ENCODE measurements at regions not wholly inside any gene's neighbourhood (a gene's known extent, or its start where the extent isn't known, plus 50 kb on each side); places are given as distances from the start of the nearest gene placed in this dataset.

DNA sequence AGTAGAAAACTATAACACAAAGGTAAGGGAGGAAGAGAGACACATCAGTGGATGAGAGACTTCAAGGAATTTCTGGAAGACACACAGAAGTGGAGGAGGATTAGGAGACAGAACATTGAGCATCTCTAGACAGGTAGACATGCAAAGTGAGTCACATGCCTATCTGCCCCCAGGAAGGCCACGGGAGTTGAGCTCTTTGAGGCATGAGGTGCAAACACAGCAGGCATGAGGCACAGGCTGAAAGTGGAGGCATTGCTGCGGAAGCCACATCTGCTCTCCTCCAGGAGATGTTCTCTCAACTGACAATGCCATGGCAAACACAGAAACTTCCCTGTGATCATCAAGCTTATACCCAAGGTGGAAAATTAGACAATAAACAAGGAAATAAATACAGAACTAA lies 481.6 kb upstream of the MYT1L start:
- Mint-ChIP-seq H3K27me3 (no peaks in the 10 kb centered on the region), H3K36me3 (ENCODE audit: low read depth) (no peaks in the 10 kb centered on the region), H3K9me3 (peaks cover 8% of the 10 kb centered on the region), H3K27ac (no peak overlapping the region), H3K4me1 (no peaks in the 10 kb centered on the region), H3K4me3 (no peak overlapping the region)
- intact Hi-C loops (cut with micrococcal nuclease) = no loop called here
- DNase-seq = no peak

GRCh38 chr2:2812117-2812516 lies 481.0 kb upstream of the MYT1L start:
- Mint-ChIP-seq H3K4me1 (no peaks in the 10 kb centered on the region), H3K27ac (no peak overlapping the region), H3K36me3 (ENCODE audit: low read depth) (no peaks in the 10 kb centered on the region), H3K27me3 (no peaks in the 10 kb centered on the region), H3K4me3 (no peak overlapping the region), H3K9me3 (peaks cover 8% of the 10 kb centered on the region)
- no peak for DNase-seq
- intact Hi-C loops (cut with micrococcal nuclease) = no loop called here

- H3K36me3 Mint-ChIP-seq (ENCODE audit: low read depth) = no peaks in the 10 kb centered on the region
- intact Hi-C loops (cut with micrococcal nuclease) = no loop called here
- no peak for DNase-seq
- H3K27ac Mint-ChIP-seq = no peak overlapping the region
- no peaks in the 10 kb centered on the region for H3K27me3 Mint-ChIP-seq
- no peak overlapping the region for H3K4me3 Mint-ChIP-seq
- no peaks in the 10 kb centered on the region for H3K4me1 Mint-ChIP-seq
- peaks cover 8% of the 10 kb centered on the region for H3K9me3 Mint-ChIP-seq
These were observed 479.4 kb upstream of the MYT1L start for GRCh38 chr2:2810504-2810903.

- Mint-ChIP-seq H3K9me3 (peaks cover 8% of the 10 kb centered on the region), H3K4me1 (no peaks in the 10 kb centered on the region)
- DNase-seq = no peak
These were observed 478.7 kb upstream of the MYT1L start for GRCh38 chr2:2809771-2810170.

GRCh38 chr2:2808551-2809058 lies 477.5 kb upstream of the MYT1L start:
- no peak for DNase-seq
- Mint-ChIP-seq H3K4me3 (no peak overlapping the region), H3K36me3 (ENCODE audit: low read depth) (no peaks in the 10 kb centered on the region), H3K9me3 (peaks cover 8% of the 10 kb centered on the region), H3K27me3 (no peaks in the 10 kb centered on the region), H3K4me1 (no peaks in the 10 kb centered on the region), H3K27ac (no peak overlapping the region)
- intact Hi-C loops (cut with micrococcal nuclease) = no loop called here

More at GRCh38 chr2:2809771-2810170, 478.7 kb upstream of the MYT1L start:
- Mint-ChIP-seq H3K4me3 (no peak overlapping the region), H3K36me3 (ENCODE audit: low read depth) (no peaks in the 10 kb centered on the region), H3K27me3 (no peaks in the 10 kb centered on the region), H3K27ac (no peak overlapping the region)
- intact Hi-C loops (cut with micrococcal nuclease) = no loop called here

DNA sequence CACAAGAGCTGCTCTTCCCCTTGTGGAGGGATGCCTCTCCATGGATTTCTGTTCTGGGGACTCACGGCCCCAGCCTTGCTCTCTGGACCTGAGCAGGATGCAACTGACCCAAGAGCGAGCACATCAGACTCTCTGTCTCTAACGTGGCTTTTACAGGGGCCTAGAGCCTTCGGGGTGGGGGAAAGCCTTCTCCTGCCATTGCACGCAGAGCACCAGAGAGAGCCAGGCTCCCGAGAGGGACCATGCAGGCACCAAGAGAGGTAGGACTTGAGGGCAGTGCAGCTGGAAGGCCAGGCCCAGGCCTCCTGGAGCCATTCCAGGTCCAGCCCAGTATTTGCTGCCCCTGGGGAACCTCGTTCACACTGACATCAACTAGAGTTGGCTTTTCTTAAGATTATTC lies 475.6 kb upstream of the MYT1L start:
- Mint-ChIP-seq H3K9me3 (peaks cover 6% of the 10 kb centered on the region), H3K27ac (no peak overlapping the region), H3K36me3 (ENCODE audit: low read depth) (no peaks in the 10 kb centered on the region), H3K4me3 (no peak overlapping the region), H3K4me1 (no peaks in the 10 kb centered on the region), H3K27me3 (no peaks in the 10 kb centered on the region)
- intact Hi-C loops (cut with micrococcal nuclease) = no loop called here
- no peak for DNase-seq

GRCh38 chr2:2805263-2805662 lies 474.2 kb upstream of the MYT1L start:
- no peak for DNase-seq
- H3K36me3 Mint-ChIP-seq (ENCODE audit: low read depth) = no peaks in the 10 kb centered on the region
- H3K9me3 Mint-ChIP-seq = peaks cover 4% of the 10 kb centered on the region
- intact Hi-C loops (cut with micrococcal nuclease) = no loop called here
- no peak overlapping the region for H3K4me3 Mint-ChIP-seq
- H3K4me1 Mint-ChIP-seq = no peaks in the 10 kb centered on the region
- H3K27me3 Mint-ChIP-seq = no peaks in the 10 kb centered on the region
- no peak overlapping the region for H3K27ac Mint-ChIP-seq

GRCh38 chr2:2804528-2804927 lies 473.5 kb upstream of the MYT1L start:
- peaks cover 4% of the 10 kb centered on the region for H3K9me3 Mint-ChIP-seq
- no peaks in the 10 kb centered on the region for H3K4me1 Mint-ChIP-seq
- intact Hi-C loops (cut with micrococcal nuclease) = no loop called here
- no peak overlapping the region for H3K4me3 Mint-ChIP-seq
- H3K27me3 Mint-ChIP-seq = no peaks in the 10 kb centered on the region
- no peak overlapping the region for H3K27ac Mint-ChIP-seq
- no peak for DNase-seq
- H3K36me3 Mint-ChIP-seq (ENCODE audit: low read depth) = no peaks in the 10 kb centered on the region

DNA sequence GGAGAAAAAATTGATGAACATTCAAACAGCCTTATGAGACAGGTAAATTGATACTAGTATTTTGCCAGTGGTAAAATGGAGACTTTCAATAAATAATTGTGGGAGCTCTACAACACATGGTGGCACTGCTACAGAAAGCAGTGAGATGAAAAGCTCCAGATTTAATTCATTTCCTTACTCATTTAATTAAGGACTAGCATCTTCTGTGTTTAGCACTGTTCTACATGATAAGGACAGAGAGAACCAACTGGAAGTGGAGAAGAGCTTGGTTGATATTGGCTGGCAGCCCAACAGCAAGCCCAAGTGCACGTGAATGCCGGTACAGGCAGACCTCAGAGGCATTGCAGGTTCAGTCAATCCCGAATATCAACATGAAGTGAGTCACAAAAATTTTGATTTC lies 470.4 kb upstream of the MYT1L start:
- H3K36me3 Mint-ChIP-seq (ENCODE audit: low read depth) = no peaks in the 10 kb centered on the region

DNA sequence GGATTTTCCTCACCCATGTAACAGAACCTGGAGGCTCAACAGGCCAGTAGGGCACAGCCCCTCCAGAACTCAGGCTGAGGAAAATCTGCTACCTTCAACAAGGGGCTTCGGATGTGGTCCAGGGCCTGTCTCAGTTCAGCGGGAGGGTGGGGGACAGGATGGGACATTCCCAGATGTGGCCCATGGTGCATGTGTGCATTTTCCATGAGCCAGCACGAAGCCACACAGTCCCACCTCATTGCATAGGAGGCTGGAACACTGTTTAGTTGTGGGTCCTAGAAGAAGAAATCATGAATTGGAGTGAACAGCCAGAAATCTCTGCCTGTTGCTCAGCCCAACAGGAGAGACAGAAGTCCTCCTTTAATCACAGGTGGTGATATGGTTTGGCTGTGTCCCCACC lies 469.6 kb upstream of the MYT1L start:
- Mint-ChIP-seq H3K27me3 (no peaks in the 10 kb centered on the region), H3K9me3 (peaks cover 4% of the 10 kb centered on the region), H3K27ac (no peak overlapping the region), H3K4me3 (no peak overlapping the region), H3K4me1 (no peaks in the 10 kb centered on the region), H3K36me3 (ENCODE audit: low read depth) (no peaks in the 10 kb centered on the region)
- intact Hi-C loops (cut with micrococcal nuclease) = no loop called here
- no peak for DNase-seq

More for the DNA sequence above, 470.4 kb upstream of the MYT1L start:
- no peaks in the 10 kb centered on the region for H3K4me1 Mint-ChIP-seq
- DNase-seq = no peak
- no peak overlapping the region for H3K4me3 Mint-ChIP-seq
- peaks cover 4% of the 10 kb centered on the region for H3K9me3 Mint-ChIP-seq
- H3K27me3 Mint-ChIP-seq = no peaks in the 10 kb centered on the region
- intact Hi-C loops (cut with micrococcal nuclease) = no loop called here
- H3K27ac Mint-ChIP-seq = no peak overlapping the region

DNA sequence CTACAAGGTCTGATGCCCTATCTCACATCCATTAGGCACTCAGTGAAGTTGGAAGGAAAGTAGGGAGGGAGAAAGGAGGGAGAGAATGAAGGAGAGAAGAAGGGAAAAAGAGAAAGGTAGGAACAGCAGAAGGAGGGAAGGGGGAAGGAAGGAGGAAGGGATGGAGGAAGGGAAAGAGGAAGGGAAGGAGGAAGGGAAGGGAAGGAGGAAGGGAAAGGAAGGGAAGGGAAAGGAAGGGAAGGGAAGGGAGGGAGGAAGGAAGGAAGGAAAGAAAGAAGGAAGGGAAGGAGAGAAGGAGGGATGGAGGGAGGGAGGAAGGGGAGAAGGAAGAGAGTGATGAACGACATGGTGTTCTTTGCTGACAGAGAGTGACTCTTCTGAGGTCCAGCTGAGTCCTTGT lies 468.9 kb upstream of the MYT1L start:
- H3K36me3 Mint-ChIP-seq (ENCODE audit: low read depth) = no peaks in the 10 kb centered on the region
- no peaks in the 10 kb centered on the region for H3K27me3 Mint-ChIP-seq
- intact Hi-C loops (cut with micrococcal nuclease) = no loop called here
- H3K4me1 Mint-ChIP-seq = no peaks in the 10 kb centered on the region
- peaks cover 4% of the 10 kb centered on the region for H3K9me3 Mint-ChIP-seq
- DNase-seq = no peak
- no peak overlapping the region for H3K27ac Mint-ChIP-seq
- no peak overlapping the region for H3K4me3 Mint-ChIP-seq

DNA sequence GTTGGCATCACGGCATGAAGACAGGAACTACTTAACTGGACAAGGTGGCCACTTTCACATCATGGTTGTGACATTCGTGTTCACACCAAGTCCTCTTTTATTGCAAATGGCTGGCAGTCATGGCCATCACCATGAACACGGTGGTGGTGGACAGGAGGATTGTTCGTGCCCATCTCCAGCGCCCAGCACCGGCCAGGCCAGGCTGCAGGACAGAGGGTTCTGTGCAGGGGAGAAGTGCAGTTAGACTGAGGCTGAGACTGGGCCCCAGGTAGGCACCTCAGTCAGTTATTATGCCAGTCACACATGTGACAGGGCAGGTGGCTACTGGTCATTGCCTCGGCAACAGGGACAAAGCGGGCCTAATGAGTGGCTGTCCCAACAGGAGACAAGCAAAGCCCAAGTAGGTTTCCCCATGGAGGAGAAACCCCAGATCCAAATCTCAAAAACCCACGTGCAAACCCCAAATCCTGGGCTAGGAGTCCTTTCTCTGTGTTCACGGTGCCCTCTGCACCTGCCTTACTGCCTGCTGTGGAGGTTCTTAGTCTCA lies 468.1 kb upstream of the MYT1L start:
- DNase-seq = no peak
- Mint-ChIP-seq H3K36me3 (ENCODE audit: low read depth) (no peaks in the 10 kb centered on the region), H3K4me1 (no peaks in the 10 kb centered on the region), H3K4me3 (no peak overlapping the region), H3K9me3 (peaks cover 4% of the 10 kb centered on the region), H3K27me3 (no peaks in the 10 kb centered on the region), H3K27ac (no peak overlapping the region)
- intact Hi-C loops (cut with micrococcal nuclease) = no loop called here

DNA sequence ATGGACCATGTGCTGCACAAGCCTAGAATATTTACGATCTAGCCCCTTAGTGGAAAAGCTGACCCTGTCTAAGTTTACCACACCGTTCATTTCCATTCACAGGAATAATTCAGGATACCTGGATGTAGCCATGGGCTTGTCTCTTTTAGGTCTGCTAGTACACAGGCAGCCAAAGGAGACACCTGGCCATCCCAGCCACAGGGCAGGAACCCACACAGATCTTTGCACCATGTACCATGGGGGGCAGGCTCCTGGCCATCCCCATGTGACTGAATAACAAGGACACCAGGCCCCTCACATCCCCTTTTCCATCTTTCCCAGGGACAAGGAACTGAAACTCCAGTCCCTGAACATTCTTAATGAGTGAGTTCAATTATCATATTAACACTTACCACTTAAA lies 467.3 kb upstream of the MYT1L start:
- no peak for DNase-seq
- no peak overlapping the region for H3K4me3 Mint-ChIP-seq
- no peaks in the 10 kb centered on the region for H3K36me3 Mint-ChIP-seq (ENCODE audit: low read depth)
- no peaks in the 10 kb centered on the region for H3K4me1 Mint-ChIP-seq
- intact Hi-C loops (cut with micrococcal nuclease) = no loop called here
- peaks cover 4% of the 10 kb centered on the region for H3K9me3 Mint-ChIP-seq
- no peak overlapping the region for H3K27ac Mint-ChIP-seq
- H3K27me3 Mint-ChIP-seq = no peaks in the 10 kb centered on the region

GRCh38 chr2:2797797-2798196 lies 466.7 kb upstream of the MYT1L start:
- H3K27ac Mint-ChIP-seq = no peak overlapping the region
- no peak for DNase-seq
- no peaks in the 10 kb centered on the region for H3K4me1 Mint-ChIP-seq
- intact Hi-C loops (cut with micrococcal nuclease) = no loop called here
- no peaks in the 10 kb centered on the region for H3K27me3 Mint-ChIP-seq
- no peaks in the 10 kb centered on the region for H3K36me3 Mint-ChIP-seq (ENCODE audit: low read depth)
- peaks cover 4% of the 10 kb centered on the region for H3K9me3 Mint-ChIP-seq
- H3K4me3 Mint-ChIP-seq = no peak overlapping the region

GRCh38 chr2:2796207-2796606 lies 465.1 kb upstream of the MYT1L start:
- intact Hi-C loops (cut with micrococcal nuclease) = no loop called here
- Mint-ChIP-seq H3K36me3 (ENCODE audit: low read depth) (no peaks in the 10 kb centered on the region), H3K4me1 (no peaks in the 10 kb centered on the region), H3K9me3 (no peaks in the 10 kb centered on the region), H3K27me3 (no peaks in the 10 kb centered on the region), H3K4me3 (no peak overlapping the region), H3K27ac (no peak overlapping the region)
- DNase-seq = no peak
